HepG2 (cell line): ENCODE measurements at regions not wholly inside any gene's neighbourhood (a gene's known extent, or its start where the extent isn't known, plus 50 kb on each side); places are given as distances from the start of the nearest gene placed in this dataset.
"Not testable (repeated sequence)": the region's sequence is repeated elsewhere in the genome, so short reads cannot be mapped to it uniquely, and the experiment has no call there.

ENCODE experiments used
- ARHGAP35 ChIP-seq: sonication (generic); formaldehyde crosslinking; IDR thresholded peaks from 2 replicates; pipeline ENCODE4 v1.9.0; 2022; ENCODE audit warnings: mild to moderate bottlenecking, inconsistent platforms, moderate library complexity, missing genetic modification reagents, borderline replicate concordance
- CTCF ChIP-seq: sonication (generic); formaldehyde crosslinking; IDR thresholded peaks from 2 replicates; pipeline ENCODE4 v1.5.0; 2020; ENCODE audit warnings: mild to moderate bottlenecking, missing genetic modification reagents, moderate library complexity
- ELF3 ChIP-seq: IDR thresholded peaks from 2 replicates; pipeline ENCODE4 v1.6.1; 2016; ENCODE audit warnings: missing genetic modification reagents, missing compliant biosample characterization
- EZH2 ChIP-seq: conservative IDR thresholded peaks from 2 replicates; pipeline ENCODE4 v1.6.1; 2012; ENCODE audit warnings: mild to moderate bottlenecking, low read depth, low read length, moderate library complexity
- HDAC6 ChIP-seq: fragments of 200-600 bp; sonication (generic); IDR thresholded peaks from 2 replicates; pipeline ENCODE4 v1.7.0; 2017; ENCODE audit warnings: mild to moderate bottlenecking, antibody characterized with exemption, low read length, low read depth
- NFE2L2 ChIP-seq: fragments of 150-350 bp; IDR thresholded peaks from 2 replicates; pipeline ENCODE4 v1.6.1; 2014; ENCODE audit warnings: low read length
- NFIC ChIP-seq: IDR thresholded peaks from 2 replicates; pipeline ENCODE4 v1.6.1; 2012; ENCODE audit warnings: mild to moderate bottlenecking, low read length, inconsistent platforms
- PHF8 ChIP-seq: sonication (generic); formaldehyde crosslinking; IDR thresholded peaks from 2 replicates; pipeline ENCODE4 v1.5.0; 2020; ENCODE audit warnings: missing genetic modification reagents
- ZBTB21 ChIP-seq: sonication (generic); formaldehyde crosslinking; IDR thresholded peaks from 2 replicates; pipeline ENCODE4 v1.4.0; 2020; ENCODE audit warnings: missing genetic modification reagents

- TF ChIP-seq EZH2; HDAC6; CTCF (CRISPR knock-in tag); NFE2L2; NFIC; ELF3; PHF8 (CRISPR knock-in tag); ZBTB21 (CRISPR knock-in tag); ARHGAP35 (CRISPR knock-in tag): not testable (repeated sequence)
Observed at GRCh38 chr17:16836315-16836915, 135.5 kb downstream of the TNFRSF13B start.
